Natural killer cell (primary cell): ENCODE measurements at regions not wholly inside any gene's neighbourhood (a gene's known extent, or its start where the extent isn't known, plus 50 kb on each side); places are given as distances from the start of the nearest gene placed in this dataset.

Experiments used
- ATAC-seq, 3 donors: fragments of 150-1000 bp in 2 of 3; fragments of 200-7000 bp in 1 of 3; cut with Tn5 transposase; 1 replicate in 1 of 3; 2 replicates in 2 of 3; pipeline ENCODE4 v1.10.0; 2021; ENCODE audit warnings: mild to moderate bottlenecking in 2 of 3, moderate library complexity in 2 of 3
- DNase-seq, 2 donors: peaks; one replicate each; pipeline versions ENCODE4 v3.0.0 to v3.0.0-alpha.2; 2013 to 2021; ENCODE audit warnings: mixed read lengths in 1 of 2
- H3K27ac ChIP-seq: one replicate; pipeline ENCODE4 v1.5.1; 2013; ENCODE audit warnings: mild to moderate bottlenecking, low read length
- H3K27me3 ChIP-seq: one replicate; pipeline ENCODE4 v1.6.1; 2013; ENCODE audit warnings: low read length; ENCODE audit not compliant: control insufficient read depth, insufficient read depth
- H3K36me3 ChIP-seq: one replicate; pipeline ENCODE4 v1.6.1; 2013; ENCODE audit warnings: low read length; ENCODE audit not compliant: control insufficient read depth, insufficient read depth
- H3K4me1 ChIP-seq: one replicate; pipeline ENCODE4 v1.6.1; 2013; ENCODE audit warnings: low read length; ENCODE audit not compliant: control insufficient read depth, insufficient read depth
- H3K4me3 ChIP-seq: one replicate; pipeline ENCODE4 v1.5.1; 2013; ENCODE audit warnings: low read length
- H3K9me3 ChIP-seq: one replicate; pipeline ENCODE4 v1.6.1; 2013; ENCODE audit warnings: low read length; ENCODE audit not compliant: control insufficient read depth, insufficient read depth
- H3K27ac Mint-ChIP-seq, 2 donors: one replicate each; pipeline ENCODE4 v1.8.0; 2022; ENCODE audit warnings: mild to moderate bottlenecking in 2 of 2, mixed read lengths in 2 of 2, moderate library complexity in 1 of 2
- H3K27me3 Mint-ChIP-seq, 2 donors: one replicate each; pipeline ENCODE4 v1.8.0; 2022; ENCODE audit warnings: low read depth in 2 of 2, mixed read lengths in 2 of 2
- H3K36me3 Mint-ChIP-seq: one replicate; pipeline ENCODE4 v1.8.0; 2022; ENCODE audit warnings: mixed read lengths
- H3K4me1 Mint-ChIP-seq, 2 donors: one replicate each; pipeline ENCODE4 v1.8.0; 2022; ENCODE audit warnings: mixed read lengths in 2 of 2
- H3K4me3 Mint-ChIP-seq: one replicate; pipeline ENCODE4 v1.8.0; 2022; ENCODE audit warnings: mild to moderate bottlenecking, moderate library complexity, mixed read lengths
- H3K9me3 Mint-ChIP-seq, 2 donors: one replicate each; pipeline ENCODE4 v1.8.0; 2022; ENCODE audit warnings: mixed read lengths in 2 of 2
- CTCF ChIP-seq: fragments of 200-600 bp; IDR thresholded peaks from one replicate; pipeline ENCODE4 v1.8.0; 2022; ENCODE audit warnings: antibody characterized with exemption
- WGBS: methylation state at CpG from one replicate; pipeline ENCODE4 v1.1.7; 2013; ENCODE audit warnings: missing lambda C conversion rate; ENCODE audit not compliant: insufficient coverage; 5-methylcytosine and 5-hydroxymethylcytosine counted together
- intact Hi-C: fragments of 100-400 bp; cut with micrococcal nuclease; formaldehyde crosslinking; loops from one replicate; pipeline ENCODE4 v1.14.2; 2022

- no peaks in the 10 kb centered on the region for H3K27me3 ChIP-seq
- no peaks in the 10 kb centered on the region for H3K9me3 ChIP-seq
- Mint-ChIP-seq H3K9me3 (no peaks in the 10 kb centered on the region), H3K4me3 (no peak overlapping the region), H3K27ac (no peak overlapping the region), H3K27me3 (no peaks in the 10 kb centered on the region), H3K36me3 (no peaks in the 10 kb centered on the region), H3K4me1 (peaks cover 21 to 25% of the 10 kb centered on the region in 2 donors)
- TF ChIP-seq CTCF, result no peak
- 100% methylated on average over 3 of the region's 3 CpGs for WGBS
- ATAC-seq, result no peak
- H3K36me3 ChIP-seq, result no peaks in the 10 kb centered on the region
- H3K4me1 ChIP-seq, result peaks cover 12% of the 10 kb centered on the region
- no peak for DNase-seq
- no peak overlapping the region for H3K27ac ChIP-seq
- intact Hi-C loops, result no loop called here
- no peak overlapping the region for H3K4me3 ChIP-seq
Observed at GRCh38 chr12:47410862-47411261, 295.0 kb downstream of the RPAP3 start.

GRCh38 chr12:47410383-47410782, 295.4 kb downstream of the RPAP3 start:
- Histone ChIP-seq H3K4me1 (peaks cover 12% of the 10 kb centered on the region), H3K27me3 (no peaks in the 10 kb centered on the region), H3K36me3 (no peaks in the 10 kb centered on the region), H3K27ac (no peak overlapping the region), H3K9me3 (no peaks in the 10 kb centered on the region), H3K4me3 (no peak overlapping the region)
- no peak overlapping the region for H3K4me3 Mint-ChIP-seq
- H3K27me3 Mint-ChIP-seq, result no peaks in the 10 kb centered on the region
- DNase-seq (peak in 1 of 2 donors; percentile 55), ATAC-seq (no peak)
- TF ChIP-seq CTCF, result no peak
- H3K4me1 Mint-ChIP-seq, result peaks cover 21 to 24% of the 10 kb centered on the region in 2 donors
- intact Hi-C loops, result no loop called here
- H3K36me3 Mint-ChIP-seq, result no peaks in the 10 kb centered on the region
- no peaks in the 10 kb centered on the region for H3K9me3 Mint-ChIP-seq
- H3K27ac Mint-ChIP-seq, result no peak overlapping the region

GRCh38 chr12:47409310-47409987, 296.4 kb downstream of the RPAP3 start:
- Histone ChIP-seq H3K27me3 (no peaks in the 10 kb centered on the region), H3K9me3 (no peaks in the 10 kb centered on the region), H3K27ac (no peak overlapping the region), H3K36me3 (no peaks in the 10 kb centered on the region), H3K4me1 (peaks cover 10% of the 10 kb centered on the region), H3K4me3 (no peak overlapping the region)
- 94% methylated on average over 4 of the region's 4 CpGs for WGBS
- intact Hi-C loops, result no loop called here
- H3K27ac Mint-ChIP-seq, result no peak overlapping the region
- DNase-seq (no peak), ATAC-seq (no peak)
- no peak for TF ChIP-seq CTCF
- no peak overlapping the region for H3K4me3 Mint-ChIP-seq
- H3K27me3 Mint-ChIP-seq, result no peaks in the 10 kb centered on the region
- peaks cover 12 to 15% of the 10 kb centered on the region in 2 donors for H3K4me1 Mint-ChIP-seq
- H3K36me3 Mint-ChIP-seq, result no peaks in the 10 kb centered on the region
- no peaks in the 10 kb centered on the region for H3K9me3 Mint-ChIP-seq
